ENCODE measurements at regions not wholly inside any gene's neighbourhood (a gene's known extent, or its start where the extent isn't known, plus 50 kb on each side); places are given as distances from the start of the nearest gene placed in this dataset.
"Not testable (repeated sequence)": the region's sequence is repeated elsewhere in the genome, so short reads cannot be mapped to it uniquely, and the experiment has no call there.

DNA sequence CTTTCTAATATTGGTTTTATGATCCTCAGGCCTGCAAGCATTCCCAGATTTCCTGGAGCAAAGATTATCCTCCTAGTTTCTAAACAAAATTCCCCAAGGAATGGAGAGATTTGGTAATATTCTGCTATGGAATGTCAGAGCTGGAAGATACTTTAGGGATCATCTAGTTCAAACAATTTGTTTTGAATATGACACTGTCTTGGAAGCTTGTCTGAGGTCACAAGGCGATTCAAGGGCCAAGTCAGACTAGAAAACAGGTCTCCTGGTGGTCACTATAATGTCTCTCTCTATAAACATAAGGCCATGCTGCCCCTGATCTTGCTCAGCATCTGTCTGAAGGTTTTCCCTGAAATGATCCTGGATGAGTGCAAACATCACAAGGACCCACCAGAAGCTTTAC, 143.4 kb upstream of the BCL6 start:
- no peak overlapping the region for H3K4me3 ChIP-seq (ENCODE audit: low read length)
- no peak for DNase-seq (ENCODE audit: low read depth, low spot score)

GRCh38 chr3:187889106-187889505, 143.8 kb upstream of the BCL6 start:
- DNase-seq (ENCODE audit: low read depth, low spot score): no peak
- no peak overlapping the region for H3K4me3 ChIP-seq (ENCODE audit: low read length)

GRCh38 chr3:187889601-187890404, 144.5 kb upstream of the BCL6 start:
- DNase-seq (ENCODE audit: low read depth, low spot score): no peak
- H3K4me3 ChIP-seq (ENCODE audit: low read length): no peak overlapping the region

DNA sequence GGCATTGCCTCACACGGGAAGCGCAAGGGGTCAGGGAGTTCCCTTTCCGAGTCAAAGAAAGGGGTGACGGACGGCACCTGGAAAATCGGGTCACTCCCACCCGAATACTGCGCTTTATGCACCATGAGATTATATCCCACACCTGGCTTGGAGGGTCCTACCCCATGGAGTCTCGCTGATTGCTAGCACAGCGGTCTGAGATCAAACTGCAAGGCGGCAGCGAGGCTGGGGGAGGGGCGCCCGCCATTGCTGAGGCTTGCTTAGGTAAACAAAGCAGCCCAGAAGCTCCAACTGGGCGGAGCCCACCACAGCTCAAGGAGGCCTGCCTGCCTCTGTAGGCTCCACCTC, 145.1 kb upstream of the BCL6 start:
- H3K4me3 ChIP-seq (ENCODE audit: low read length); DNase-seq (ENCODE audit: low read depth, low spot score): not testable (repeated sequence)

DNA sequence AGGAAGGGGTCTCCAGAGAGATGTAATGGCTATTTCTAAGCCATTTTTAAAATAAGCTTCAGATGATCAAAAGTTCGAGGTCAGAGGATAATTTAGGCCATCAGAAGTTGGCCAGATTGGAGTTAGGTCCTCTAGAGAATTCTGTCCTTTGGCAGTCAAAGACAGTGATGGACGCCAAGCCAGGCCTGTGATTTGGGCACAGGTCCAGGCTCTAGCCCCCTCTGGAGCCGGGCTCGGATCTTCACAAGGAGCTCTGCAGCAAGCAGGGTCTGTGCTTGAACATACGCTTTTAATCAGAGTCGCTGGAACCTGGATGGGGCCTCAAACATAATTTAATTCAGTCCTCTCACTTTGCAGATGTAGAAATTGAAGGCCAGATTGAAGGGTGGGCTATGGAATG, 151.4 kb upstream of the BCL6 start:
- no peak overlapping the region for H3K4me3 ChIP-seq (ENCODE audit: low read length)
- DNase-seq (ENCODE audit: low read depth, low spot score): no peak

- H3K4me3 ChIP-seq (ENCODE audit: low read length): no peak overlapping the region
- DNase-seq (ENCODE audit: low read depth, low spot score): no peak
These were observed 154.0 kb upstream of the BCL6 start for GRCh38 chr3:187899246-187899645.

- no peak overlapping the region for H3K4me3 ChIP-seq (ENCODE audit: low read length)
- DNase-seq (ENCODE audit: low read depth, low spot score): no peak
These were observed 155.9 kb upstream of the BCL6 start for GRCh38 chr3:187900993-187901755.

GRCh38 chr3:187902041-187902471, 156.8 kb upstream of the BCL6 start:
- no peak for DNase-seq (ENCODE audit: low read depth, low spot score)
- H3K4me3 ChIP-seq (ENCODE audit: low read length): no peak overlapping the region

- no peak overlapping the region for H3K4me3 ChIP-seq (ENCODE audit: low read length)
These were observed 157.7 kb upstream of the BCL6 start for GRCh38 chr3:187902936-187903335.

DNA sequence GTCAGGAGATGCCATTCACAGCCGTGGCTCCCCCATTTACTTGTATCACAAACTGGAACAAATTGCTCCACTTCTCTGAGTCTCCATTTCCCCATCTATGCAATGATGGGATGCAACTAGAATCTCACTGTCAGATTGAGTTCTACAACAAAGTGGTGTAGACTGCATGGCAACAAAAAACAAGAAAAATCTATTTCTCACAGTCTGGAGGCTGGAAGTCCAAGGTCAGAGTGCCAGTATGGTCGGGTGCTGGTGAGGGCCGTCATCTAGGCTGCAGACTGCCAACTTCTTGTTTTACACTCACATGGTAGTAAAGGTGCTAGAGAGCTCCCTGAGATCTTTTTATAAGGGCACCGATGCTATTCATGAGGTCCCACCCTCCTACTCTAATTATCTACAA, 158.4 kb upstream of the BCL6 start:
- DNase-seq (ENCODE audit: low read depth, low spot score): no peak
- no peak overlapping the region for H3K4me3 ChIP-seq (ENCODE audit: low read length)

More at GRCh38 chr3:187902936-187903335, 157.7 kb upstream of the BCL6 start:
- no peak for DNase-seq (ENCODE audit: low read depth, low spot score)

DNA sequence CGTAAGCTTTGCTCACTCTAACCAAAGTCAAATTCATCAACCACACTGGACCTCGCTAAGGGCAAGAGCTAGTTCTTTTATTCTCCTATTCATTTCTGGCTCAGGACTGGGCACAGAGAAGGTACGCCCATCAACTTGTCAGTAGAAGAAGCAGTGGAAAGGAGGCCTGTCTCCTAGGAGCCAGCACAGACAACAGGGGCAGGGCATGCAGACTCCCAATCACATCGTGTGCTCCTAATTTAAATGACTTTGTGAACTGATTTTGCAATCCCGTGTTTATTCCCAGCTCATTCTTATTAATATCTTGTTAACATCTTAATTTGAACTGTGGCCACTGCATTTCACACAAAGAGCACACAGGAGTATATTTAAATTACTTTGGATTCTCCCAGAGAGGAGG, 161.1 kb upstream of the BCL6 start:
- no peak overlapping the region for H3K4me3 ChIP-seq (ENCODE audit: low read length)
- DNase-seq (ENCODE audit: low read depth, low spot score): no peak

DNA sequence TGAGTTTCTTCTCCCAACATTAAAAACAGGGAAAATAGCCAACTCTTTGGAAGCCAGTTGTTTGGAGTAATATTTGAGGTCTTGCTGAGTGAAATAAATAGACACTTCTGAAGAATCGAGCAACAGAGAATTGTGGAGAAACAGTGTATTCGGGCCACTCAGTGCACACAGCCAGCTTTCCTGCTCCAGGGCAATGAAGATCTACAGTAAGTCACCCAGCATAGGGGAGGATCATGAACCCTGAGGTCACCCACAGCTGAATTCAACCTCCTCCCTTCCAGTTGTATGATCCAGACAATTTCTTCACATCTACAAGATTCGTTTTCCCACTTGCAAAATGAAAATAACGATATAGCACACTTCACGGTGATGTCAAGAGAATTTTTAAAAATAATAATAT, 161.7 kb upstream of the BCL6 start:
- no peak for DNase-seq (ENCODE audit: low read depth, low spot score)
- H3K4me3 ChIP-seq (ENCODE audit: low read length): no peak overlapping the region

- DNase-seq (ENCODE audit: low read depth, low spot score): no peak
- no peak overlapping the region for H3K4me3 ChIP-seq (ENCODE audit: low read length)
These were observed 164.6 kb upstream of the BCL6 start for GRCh38 chr3:187909866-187910265.

DNA sequence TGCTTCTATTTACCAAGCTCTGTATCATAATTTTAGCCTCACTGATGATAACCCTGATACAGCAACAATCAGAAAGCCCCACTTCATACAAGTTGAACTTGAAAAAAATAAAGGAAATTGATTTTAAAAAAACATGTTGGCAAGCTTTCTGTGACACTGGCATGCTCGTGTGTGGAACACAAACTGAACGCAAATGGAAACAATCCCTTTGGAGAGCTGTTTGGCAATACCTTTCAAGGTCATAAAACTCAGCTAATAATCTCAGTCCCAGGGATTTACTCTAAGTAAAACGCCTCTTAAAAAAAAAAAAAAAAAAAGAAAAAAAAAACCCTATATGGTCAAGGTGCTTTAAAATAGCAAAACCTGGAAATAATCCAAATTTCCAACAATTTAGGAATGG, 166.7 kb upstream of the BCL6 start:
- H3K4me3 ChIP-seq (ENCODE audit: low read length): no peak overlapping the region
- no peak for DNase-seq (ENCODE audit: low read depth, low spot score)

DNA sequence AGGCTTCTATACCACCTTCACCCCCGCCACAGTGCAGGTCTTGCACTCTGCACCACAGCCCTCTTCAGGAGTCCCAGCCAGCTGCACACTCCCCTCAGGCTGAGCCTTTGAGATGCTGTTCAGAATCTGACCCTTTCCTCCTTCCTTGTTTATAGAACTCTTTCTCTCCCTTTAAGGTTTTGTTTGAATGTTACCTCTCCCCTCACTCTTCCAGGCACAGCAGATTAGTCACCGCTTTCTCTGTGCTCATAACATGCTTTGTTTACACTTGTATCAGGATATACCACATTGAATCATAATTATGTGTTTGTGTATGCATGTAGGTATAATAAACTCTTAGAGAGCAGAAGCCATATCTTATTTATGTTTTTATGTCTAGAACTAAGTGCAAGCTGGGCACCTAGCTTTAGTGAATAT, 168.4 kb upstream of the BCL6 start:
- H3K4me3 ChIP-seq (ENCODE audit: low read length): no peak overlapping the region
- no peak for DNase-seq (ENCODE audit: low read depth, low spot score)

- H3K4me3 ChIP-seq (ENCODE audit: low read length): no peak overlapping the region
- no peak for DNase-seq (ENCODE audit: low read depth, low spot score)
These were observed 169.0 kb upstream of the BCL6 start for GRCh38 chr3:187914231-187914630.

- no peak for DNase-seq (ENCODE audit: low read depth, low spot score)
These were observed 170.8 kb upstream of the BCL6 start for GRCh38 chr3:187916072-187916471.

GRCh38 chr3:187918081-187918644, 172.9 kb upstream of the BCL6 start:
- H3K4me3 ChIP-seq (ENCODE audit: low read length): no peak overlapping the region
- DNase-seq (ENCODE audit: low read depth, low spot score): no peak

More at GRCh38 chr3:187916072-187916471, 170.8 kb upstream of the BCL6 start:
- H3K4me3 ChIP-seq (ENCODE audit: low read length): no peak overlapping the region

- peak; percentile 83 for DNase-seq (ENCODE audit: low read depth, low spot score)
- H3K4me3 ChIP-seq (ENCODE audit: low read length): peak overlapping the region; percentile 35
These were observed 173.8 kb upstream of the BCL6 start for GRCh38 chr3:187919048-187919447.

- DNase-seq (ENCODE audit: low read depth, low spot score): peak; percentile 23
- peak overlapping the region; percentile 35 for H3K4me3 ChIP-seq (ENCODE audit: low read length)
These were observed 174.3 kb upstream of the BCL6 start for GRCh38 chr3:187919544-187919943.
